COLO829 (cell line): ENCODE measurements at regions not wholly inside any gene's neighbourhood (a gene's known extent, or its start where the extent isn't known, plus 50 kb on each side); places are given as distances from the start of the nearest gene placed in this dataset.

Experiments used
- DNase-seq: peaks from one replicate; pipeline ENCODE4 v3.0.0; 2012; ENCODE audit warnings: low spot score

DNA sequence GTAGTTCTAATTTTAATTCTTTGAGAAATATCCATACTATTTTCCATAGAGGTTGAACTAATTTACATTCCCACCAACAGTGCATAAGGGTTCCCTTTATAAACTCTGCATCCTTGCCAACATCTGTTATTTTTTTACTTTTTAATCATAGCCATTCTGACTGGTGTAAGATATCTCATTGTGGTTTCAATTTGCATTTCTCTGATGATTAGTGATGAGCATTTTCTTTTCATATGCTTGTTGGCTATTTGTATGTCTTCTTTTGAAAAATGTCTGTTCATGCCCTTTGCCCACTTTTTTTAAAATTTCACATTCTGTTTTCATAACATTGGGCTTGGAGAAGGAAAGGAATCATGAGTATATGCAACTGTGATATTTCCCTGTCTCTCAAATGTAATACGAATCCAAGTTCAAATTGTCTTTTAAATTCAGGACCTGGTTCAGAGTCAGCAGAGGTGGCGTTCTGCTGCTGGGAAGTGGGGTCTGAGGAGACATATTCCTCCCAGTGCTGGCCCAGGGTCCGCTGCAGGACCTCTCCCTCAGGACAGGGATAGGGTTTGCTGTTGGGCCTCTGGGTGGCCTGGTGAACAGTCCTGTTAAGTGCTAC is 81.2 kb upstream of the ETV6 start:
- DNase-seq = no peak

DNA sequence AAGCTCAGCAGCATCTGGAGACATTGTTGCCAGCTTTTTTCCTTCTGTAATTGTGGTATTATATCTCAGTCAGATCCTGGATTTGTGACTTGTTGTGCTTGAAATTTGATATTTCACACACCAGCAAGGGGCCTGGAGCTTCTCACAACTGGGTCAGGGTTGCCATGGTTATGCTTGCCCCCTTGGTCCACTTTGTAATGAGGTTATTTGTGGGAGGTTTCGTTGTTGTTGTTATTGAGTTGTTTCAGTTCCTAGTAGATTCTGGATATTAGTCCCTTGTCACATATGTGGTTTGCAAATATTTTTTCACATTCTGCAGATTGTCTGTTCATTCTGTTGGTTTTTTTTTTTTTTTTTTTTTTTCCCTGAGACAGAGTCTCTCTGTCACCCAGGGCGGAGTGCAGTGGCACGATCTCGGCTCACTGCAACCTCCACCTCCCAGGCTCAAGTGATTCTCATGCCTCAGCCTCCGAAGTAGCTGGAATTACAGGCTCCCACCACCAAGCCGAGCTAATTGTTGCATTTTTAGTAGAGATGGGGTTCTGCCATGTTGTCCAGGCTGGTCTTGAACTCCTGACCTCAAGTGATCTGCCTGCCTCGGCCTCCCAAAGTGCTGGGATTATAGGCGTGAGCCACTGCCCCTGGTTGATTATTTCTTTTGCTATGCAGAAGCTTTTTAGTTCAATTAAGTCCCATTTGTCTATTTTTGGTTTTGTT is 80.6 kb upstream of the ETV6 start:
- DNase-seq = no peak

DNA sequence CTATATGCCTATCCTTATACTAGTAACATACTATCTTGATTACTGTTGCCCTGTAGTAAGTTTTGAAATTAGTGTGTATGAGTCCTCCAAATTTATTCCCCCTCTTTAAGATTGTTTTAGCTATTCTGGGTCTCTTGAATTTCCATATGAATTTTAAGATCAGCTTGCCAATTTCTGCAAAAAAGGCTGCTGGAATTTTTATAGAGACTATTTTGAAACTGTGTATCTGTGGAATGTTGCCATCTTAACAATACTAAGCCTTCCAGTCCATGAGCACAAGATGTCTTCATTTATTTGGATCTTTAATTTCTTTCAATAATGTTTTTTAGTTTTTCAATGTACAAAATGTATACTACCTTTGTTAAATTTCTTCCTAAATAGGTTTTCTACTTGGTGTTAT is 79.8 kb upstream of the ETV6 start:
- no peak for DNase-seq

DNA sequence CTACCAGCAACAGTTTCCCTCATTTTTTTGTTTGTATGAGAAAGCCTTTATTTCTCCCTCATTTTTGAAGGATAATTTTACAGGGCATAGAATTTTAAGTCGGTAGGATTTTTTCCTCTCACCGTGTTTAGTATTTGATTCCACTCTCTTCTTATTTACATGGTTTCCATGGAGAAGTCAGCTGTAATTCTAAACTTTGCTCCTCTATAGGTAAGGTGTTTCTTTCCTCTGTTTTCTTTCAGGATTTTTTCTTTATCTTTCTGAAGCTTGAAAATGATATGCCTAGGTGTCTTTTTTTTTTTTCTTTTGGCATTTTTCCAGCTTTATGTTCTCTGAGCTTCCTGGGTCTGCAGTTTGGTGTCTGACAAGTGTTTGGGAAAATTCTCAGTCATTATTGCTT is 75.6 kb upstream of the ETV6 start:
- no peak for DNase-seq

DNA sequence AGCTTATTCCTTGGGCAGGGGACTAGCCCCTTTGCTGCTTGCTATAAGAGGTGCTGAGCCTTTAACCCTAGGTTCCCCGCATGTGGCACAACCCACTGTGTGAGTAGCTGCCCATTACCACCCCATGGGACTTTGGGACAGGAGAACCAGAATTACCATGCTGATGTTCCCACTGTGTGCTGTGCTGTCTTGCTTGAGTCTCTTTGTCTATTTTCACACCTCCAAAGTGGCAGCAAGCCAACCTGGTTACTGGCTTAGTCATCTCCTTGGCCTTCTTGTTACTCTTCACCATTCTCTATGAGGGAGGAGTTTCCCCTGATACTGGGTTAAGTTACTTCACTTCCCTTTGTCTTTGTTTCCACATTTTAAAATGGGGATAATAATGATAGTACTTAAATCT is 73.4 kb upstream of the ETV6 start:
- no peak for DNase-seq

DNA sequence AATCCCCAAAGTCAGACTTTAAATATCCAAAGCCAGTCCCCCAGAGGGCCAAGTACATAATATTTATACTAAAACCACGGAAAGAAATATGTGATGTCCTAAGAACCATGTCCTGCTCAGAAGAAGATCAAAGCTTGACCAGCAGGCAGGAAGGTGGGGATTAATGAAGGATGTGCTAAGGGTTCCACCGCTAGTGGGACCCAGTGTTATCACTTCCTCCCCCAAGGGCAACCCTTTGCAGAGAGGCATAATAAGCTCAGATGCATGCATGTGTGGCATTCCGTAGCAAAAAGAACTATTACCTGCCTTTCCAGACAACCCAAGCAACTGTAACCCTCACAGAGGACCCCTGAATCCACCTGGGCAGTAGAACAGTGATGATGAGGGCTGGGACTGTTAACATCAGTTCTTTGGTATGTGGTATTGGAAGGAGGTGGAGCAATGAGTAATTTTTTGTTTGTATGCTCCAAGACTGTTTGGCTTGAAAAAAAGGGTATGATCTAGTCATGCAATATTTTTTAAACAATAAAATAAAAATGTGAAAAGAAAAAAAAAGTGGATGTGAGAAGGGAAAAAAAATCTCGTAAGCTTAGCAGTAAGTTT is 71.7 kb upstream of the ETV6 start:
- DNase-seq = no peak

DNA sequence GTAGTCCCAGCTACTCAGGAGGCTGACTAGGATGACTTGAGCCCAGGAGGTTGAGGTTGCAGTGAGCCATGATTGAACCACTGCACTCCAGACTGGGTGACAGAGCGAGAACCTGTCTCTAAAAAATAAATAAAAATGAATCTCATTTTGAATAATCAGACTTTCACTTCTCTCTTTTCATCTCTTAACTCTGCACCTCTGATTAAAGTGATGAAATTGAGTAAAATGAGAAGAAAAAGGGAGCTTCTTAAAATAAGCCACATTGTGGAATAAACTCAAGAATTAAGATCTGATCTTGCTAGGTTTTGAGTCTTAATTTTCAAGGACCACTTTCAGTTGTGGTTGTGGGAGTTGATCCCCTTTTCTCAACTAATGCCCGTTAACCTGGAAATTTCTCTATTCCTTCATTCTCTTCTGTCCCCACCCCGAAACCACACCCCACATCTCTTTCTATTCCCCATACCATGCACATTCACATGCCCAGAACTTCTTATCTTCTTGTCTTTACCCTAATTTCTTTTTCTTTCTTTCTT is 70.9 kb upstream of the ETV6 start:
- DNase-seq = no peak

DNA sequence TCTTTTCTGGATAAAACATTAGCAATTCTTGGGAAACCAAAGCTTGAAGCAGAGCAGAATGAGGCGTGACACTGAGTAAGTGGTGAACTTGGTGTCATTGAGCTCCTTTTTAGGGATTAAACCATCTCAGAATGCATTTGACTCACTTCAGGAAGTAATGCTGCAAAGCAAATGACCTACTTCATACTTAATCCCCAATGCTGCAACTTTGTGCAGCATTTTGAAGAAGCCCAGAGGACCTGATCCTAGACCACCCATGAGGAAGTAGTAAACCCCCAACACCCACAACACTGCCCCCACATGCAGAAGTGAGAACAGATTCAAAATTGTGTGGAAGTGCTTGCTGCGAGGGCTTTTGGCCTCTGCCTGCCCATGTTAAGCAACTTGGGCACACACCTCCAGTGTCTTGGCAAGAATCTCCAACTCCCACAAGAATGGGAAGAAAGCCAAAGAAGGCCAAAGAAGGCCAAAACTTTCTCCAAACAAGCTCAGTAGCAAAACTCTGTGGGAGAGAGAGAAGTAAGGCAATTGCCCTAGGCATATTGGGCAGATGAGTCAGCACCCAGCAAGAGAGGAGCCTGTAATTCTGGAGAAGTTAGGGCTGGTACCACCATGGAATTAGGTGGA is 69.2 kb upstream of the ETV6 start:
- peak; percentile 78 for DNase-seq

DNA sequence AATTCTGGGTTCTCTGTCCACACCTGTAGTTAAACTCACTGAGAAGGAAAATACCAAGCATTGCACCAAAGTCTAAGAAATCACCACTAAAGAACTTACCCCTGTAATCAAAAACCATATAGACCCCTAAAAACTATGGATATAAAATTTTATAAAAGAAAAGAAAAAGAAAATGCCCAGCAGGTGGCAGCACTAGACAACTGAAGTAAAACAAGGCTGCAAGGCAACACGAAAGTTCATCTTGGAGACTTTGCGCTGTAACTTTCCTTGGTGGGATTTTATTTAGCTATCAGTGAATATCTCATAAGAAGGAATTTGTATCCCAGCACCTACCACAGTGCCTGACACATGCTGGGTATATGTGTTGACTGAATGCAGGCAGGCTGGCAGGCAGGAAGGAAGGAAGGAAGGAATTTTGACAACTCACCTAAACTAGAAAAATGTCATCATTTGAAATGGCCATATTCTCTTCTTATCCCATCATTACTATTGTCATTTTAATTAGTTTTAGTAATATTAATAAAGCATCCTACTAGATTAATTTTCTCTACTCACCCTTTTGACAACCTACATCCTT is 68.2 kb upstream of the ETV6 start:
- peak; percentile 57 for DNase-seq

DNA sequence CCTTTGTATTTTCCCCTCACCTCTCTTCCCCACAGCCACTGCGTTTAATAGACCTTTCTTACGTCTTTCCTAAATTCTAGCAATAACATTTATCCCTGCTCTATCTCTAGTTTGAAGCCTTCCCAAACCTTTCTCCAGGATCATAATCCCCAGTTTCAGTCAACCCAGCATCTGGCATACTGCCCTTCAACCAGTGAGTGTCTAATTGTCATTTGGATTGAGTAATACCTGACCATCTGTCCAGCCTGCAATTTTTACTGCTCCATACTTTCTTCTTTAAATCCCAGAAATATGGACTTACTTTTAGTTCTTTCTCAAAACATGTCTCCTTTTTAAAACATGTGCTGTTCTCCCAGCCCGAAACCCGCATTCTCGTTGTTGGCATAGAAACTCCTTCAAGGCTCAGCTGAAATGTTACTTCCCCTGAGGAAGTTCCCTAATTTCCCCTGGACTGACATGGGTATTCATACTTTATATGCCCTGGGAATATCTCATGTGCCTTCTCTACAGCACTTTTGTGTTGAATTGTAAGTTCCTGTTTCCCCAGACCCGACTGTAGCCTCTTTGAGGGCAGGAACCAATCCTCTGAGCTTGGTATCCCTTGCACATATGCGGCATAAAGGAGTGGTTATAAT is 65.1 kb upstream of the ETV6 start:
- DNase-seq = no peak

DNA sequence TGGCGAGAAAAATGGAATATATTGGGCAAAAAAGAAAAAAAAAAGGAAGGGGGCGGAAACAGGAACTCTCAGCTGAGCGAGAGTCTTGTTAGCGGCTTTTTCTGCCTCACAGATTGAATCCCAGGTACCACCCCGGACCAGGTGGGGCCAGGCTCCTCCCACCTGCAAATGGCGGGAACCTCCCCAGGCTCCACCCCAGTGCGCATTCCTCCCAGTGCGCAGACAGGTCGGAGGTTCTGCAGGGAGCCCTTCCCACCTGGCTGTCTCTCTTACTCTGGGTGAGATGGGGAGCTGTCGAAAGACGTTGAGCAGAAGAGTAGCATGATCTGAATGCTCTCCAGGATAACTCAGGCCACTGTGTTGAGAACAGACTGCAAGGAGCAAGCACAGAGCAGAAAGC is 57.0 kb upstream of the ETV6 start:
- no peak for DNase-seq

DNA sequence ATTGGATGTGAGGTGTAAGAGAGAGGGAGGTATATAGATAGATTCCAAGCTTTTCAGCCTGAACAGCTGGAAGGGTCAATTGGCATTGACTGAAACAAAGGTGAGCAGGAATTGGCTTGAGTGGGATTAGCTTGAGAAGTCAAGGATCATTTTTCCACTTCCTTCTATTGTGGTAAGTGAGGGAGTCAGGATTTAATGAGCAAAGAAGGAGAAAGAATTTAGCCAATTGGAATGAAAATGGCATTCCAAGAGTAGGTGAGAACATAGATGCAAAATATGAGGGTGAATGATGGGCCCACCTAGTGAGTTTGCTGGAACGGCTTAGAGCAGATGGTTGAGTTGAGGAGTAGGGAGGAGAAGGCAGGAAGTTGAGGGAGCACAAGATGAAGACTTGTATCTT is 56.5 kb upstream of the ETV6 start:
- DNase-seq = no peak

DNA sequence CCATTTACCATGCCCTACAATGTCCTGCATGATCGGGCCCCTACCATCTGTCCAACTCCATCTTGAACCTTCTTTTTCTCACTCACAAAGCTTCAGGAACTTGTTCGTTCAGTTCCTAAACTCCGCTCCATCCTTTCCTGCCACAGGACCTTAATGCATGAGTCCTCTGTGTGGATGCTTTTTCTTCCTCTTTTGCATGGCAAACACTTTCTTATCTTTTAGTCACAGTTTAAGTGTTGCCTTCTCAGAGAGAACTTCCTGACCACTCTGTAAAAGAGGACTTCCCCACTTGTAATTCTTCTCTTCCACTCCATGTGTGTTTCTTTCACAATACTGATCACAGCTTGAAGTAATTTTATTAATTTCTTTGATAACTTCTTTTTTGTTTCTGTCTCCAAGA is 54.4 kb upstream of the ETV6 start:
- no peak for DNase-seq

DNA sequence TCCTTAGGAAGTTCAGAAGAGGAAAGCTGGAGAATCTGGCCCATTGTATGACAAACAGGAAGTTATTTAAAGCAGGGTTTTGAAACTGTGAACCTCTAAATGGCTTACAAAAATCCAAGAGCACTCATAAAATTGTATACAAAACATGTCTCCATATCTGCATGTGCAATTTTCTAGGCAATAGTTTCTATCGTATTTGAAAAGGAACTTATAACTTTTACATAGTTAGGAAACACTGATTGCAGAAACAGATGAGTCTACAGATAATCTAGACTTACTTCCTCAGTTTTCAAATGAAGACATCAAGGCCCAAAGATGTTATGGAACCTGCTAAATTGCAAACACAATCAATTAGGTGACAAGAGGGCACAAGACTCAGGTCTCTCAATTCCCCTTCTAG is 53.3 kb upstream of the ETV6 start:
- no peak for DNase-seq

DNA sequence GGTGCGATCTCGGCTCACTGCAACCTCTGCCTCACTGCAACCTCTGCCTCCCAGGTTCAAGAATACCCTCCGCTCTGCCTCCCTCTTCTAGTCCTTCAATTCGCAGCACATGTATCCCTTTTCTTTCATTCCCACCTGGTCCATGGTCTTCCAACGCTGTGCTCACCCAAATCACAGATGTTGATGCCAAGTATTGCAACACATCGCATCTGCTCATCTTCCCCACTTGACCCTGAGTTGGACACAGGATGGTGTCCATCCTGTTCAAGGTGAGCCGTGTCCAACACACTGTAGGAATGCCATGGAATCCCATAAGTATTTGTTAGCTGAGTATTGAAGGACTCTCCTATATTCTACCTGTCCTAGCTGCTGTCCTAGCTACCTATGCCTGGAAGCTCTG is 50.6 kb upstream of the ETV6 start:
- DNase-seq = no peak
